ENCODE measurements at regions not wholly inside any gene's neighbourhood (a gene's known extent, or its start where the extent isn't known, plus 50 kb on each side); places are given as distances from the start of the nearest gene placed in this dataset.

- no peak overlapping the region for H3K27ac ChIP-seq (ENCODE audit: control insufficient read depth, insufficient read depth)
- ChIA-PET POLR2A (interaction anchor here (1.0 kb wide), 1 partner anchor 9 kb away, joined by 3 read pairs; no protein-coding TSS in a partner anchor), RAD21 (ENCODE audit: unreplicated experiment) (interaction anchor here (1.0 to 1.4 kb wide), 3 partner anchors 11 to 243 kb away, joined by 3 to 6 read pairs (median 3); no protein-coding TSS in a partner anchor), CTCF (no interaction called here), SMC1A (ENCODE audit: uncharacterized antibody, unreplicated experiment) (interaction anchor here (0.8 to 1.8 kb wide), 7 partner anchors 9 to 242 kb away, joined by 3 to 9 read pairs (median 3); no protein-coding TSS in a partner anchor)
- no peak overlapping the region for H3K4me3 ChIP-seq
- no peak overlapping the region for H2AFZ ChIP-seq (ENCODE audit: control insufficient read depth, low read depth, low read length)
- ATAC-seq: no peak
- H3K36me3 ChIP-seq (ENCODE audit: control insufficient read depth in 2 of 2, insufficient read depth in 2 of 2, low read length in 1 of 2): no peaks in the 10 kb centered on the region
- FAIRE-seq: no peak
- TF ChIP-seq, protein P1, sequence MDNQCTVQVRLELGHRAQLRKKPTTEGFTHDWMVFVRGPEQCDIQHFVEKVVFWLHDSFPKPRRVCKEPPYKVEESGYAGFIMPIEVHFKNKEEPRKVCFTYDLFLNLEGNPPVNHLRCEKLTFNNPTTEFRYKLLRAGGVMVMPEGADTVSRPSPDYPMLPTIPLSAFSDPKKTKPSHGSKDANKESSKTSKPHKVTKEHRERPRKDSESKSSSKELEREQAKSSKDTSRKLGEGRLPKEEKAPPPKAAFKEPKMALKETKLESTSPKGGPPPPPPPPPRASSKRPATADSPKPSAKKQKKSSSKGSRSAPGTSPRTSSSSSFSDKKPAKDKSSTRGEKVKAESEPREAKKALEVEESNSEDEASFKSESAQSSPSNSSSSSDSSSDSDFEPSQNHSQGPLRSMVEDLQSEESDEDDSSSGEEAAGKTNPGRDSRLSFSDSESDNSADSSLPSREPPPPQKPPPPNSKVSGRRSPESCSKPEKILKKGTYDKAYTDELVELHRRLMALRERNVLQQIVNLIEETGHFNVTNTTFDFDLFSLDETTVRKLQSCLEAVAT (IDR thresholded peaks at IDR 0.05): no peak
- TF ChIP-seq MTA3 (IDR thresholded peaks at IDR 0.05; ENCODE audit: borderline replicate concordance, low read length) (no peak), ZBTB33 (IDR thresholded peaks at IDR 0.05) (no peak), CREB1 (IDR thresholded peaks at IDR 0.05; ENCODE audit: low read depth) (no peak), NR2C2 (IDR thresholded peaks at IDR 0.05; ENCODE audit: borderline replicate concordance, control insufficient read depth, insufficient read length, low read depth) (no peak), SMARCA5 (IDR thresholded peaks at IDR 0.05) (no peak), SRF (IDR thresholded peaks at IDR 0.05; ENCODE audit: low read depth in 2 of 2, low read length in 2 of 2) (no peak)
- TF ChIP-seq, protein P2, sequence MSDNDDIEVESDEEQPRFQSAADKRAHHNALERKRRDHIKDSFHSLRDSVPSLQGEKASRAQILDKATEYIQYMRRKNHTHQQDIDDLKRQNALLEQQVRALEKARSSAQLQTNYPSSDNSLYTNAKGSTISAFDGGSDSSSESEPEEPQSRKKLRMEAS (IDR thresholded peaks at IDR 0.05; ENCODE audit: low read depth, low read length): no peak
- WGBS (ENCODE audit: insufficient coverage, insufficient replicate concordance, low lambda C conversion rate, missing lambda C conversion rate): 28% methylated on average over 3 of the region's 3 CpGs
- DNase-seq (ENCODE audit: low read depth, low spot score): no peak
- intact Hi-C loops (cut with micrococcal nuclease; ENCODE audit: unreplicated experiment): no loop called here
- no peak overlapping the region for H3K9ac ChIP-seq (ENCODE audit: control insufficient read depth, insufficient read depth, low read length)
- no peaks in the 10 kb centered on the region for H3K27me3 ChIP-seq (replicated peaks in 1 of 2; ENCODE audit: control insufficient read depth in 2 of 2, insufficient read depth in 2 of 2, low read length in 1 of 2)
- H3K79me2 ChIP-seq (ENCODE audit: control insufficient read depth, insufficient read depth, low read length): no peaks in the 10 kb centered on the region
- H3K4me2 ChIP-seq (ENCODE audit: control insufficient read depth, insufficient read depth): no peak overlapping the region
- H3K9me3 ChIP-seq (replicated peaks; ENCODE audit: control insufficient read depth, insufficient read depth, low read length): no peaks in the 10 kb centered on the region
- no peaks in the 10 kb centered on the region for H4K20me1 ChIP-seq (ENCODE audit: control insufficient read depth, insufficient read depth)
- no peaks in the 10 kb centered on the region for H3K4me1 ChIP-seq (ENCODE audit: control insufficient read depth, insufficient read depth, low read length)
- BruUV-seq (replicated peaks): no TSS peak
- in situ Hi-C loops (cut with MboI): no loop called here
These were observed 428.4 kb upstream of the DCC start for GRCh38 chr18:51911584-51911983.

All from GM12878 (cell line).